ENCODE measurements at regions not wholly inside any gene's neighbourhood (a gene's known extent, or its start where the extent isn't known, plus 50 kb on each side); places are given as distances from the start of the nearest gene placed in this dataset.

DNA sequence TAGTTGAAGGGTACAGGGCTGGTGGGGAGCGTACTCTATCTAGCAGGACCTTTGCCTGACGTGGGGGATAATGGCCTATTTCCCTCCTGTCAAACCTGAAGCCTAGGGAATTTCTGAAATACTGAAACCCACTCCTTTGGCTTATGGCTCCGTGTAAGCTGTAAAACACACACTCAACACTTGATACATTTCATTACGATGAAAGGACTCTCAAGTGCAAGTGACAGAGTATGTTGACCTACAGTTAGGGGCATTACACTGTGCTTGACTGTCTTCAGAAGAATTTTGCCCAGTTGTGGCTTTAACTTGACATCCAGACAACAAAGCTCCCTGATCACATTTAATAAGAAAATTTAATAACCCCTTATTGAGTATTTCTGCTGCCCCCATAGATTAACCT lies 194.3 kb downstream of the BAMBI start:
- in situ Hi-C loops (cut with HindIII; ENCODE audit: low pct_unique_long_range_greater_than_20kb, low sequenced_read_pairs): no loop called here
- BruUV-seq (replicated peaks): no TSS peak
- CTCF ChIA-PET: no interaction called here

DNA sequence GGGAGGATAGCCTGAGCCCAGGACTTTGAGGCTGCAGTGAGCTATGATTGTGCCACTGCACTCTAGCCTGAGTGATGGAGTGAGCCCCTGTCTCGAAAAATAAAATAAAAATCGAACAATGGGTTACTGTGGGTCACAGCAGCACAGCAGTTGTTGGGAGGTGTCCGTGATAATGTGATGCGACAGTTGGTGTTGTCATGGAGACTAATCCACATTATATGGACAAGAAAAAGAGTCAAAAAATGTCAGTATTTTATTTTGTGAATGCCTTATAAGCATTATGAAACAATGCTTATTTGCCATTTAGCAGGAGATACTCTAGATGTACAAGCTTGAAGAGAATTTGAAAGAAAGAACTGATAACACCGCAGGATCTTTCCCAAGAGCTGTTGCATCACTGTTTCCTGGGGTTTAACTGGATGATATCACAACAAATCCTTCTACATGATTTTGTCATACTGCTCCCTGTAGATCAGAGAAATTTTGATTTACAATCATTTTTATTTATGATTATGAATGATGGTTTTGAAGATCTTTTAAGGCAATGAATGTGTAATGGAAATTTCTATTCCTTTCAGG lies 195.4 kb downstream of the BAMBI start:
- BruUV-seq (replicated peaks): no TSS peak
- Histone ChIP-seq H3K9me3 (ENCODE audit: control insufficient read depth, insufficient read depth, low read depth, low read length) (no peaks in the 10 kb centered on the region), H3K27me3 (ENCODE audit: control insufficient read depth, insufficient read depth, low read length) (no peaks in the 10 kb centered on the region), H3K36me3 (ENCODE audit: control insufficient read depth, insufficient read depth, low read length) (no peaks in the 10 kb centered on the region), H3K4me3 (ENCODE audit: low read depth in 2 of 2, low read length in 2 of 2) (no peak overlapping the region), H3K27ac (ENCODE audit: low read length) (no peak overlapping the region), H3K4me1 (ENCODE audit: control insufficient read depth, insufficient read depth, low read length) (no peaks in the 10 kb centered on the region)
- intact Hi-C loops (cut with micrococcal nuclease; ENCODE audit: unreplicated experiment): no loop called here
- TF ChIP-seq, protein P1, sequence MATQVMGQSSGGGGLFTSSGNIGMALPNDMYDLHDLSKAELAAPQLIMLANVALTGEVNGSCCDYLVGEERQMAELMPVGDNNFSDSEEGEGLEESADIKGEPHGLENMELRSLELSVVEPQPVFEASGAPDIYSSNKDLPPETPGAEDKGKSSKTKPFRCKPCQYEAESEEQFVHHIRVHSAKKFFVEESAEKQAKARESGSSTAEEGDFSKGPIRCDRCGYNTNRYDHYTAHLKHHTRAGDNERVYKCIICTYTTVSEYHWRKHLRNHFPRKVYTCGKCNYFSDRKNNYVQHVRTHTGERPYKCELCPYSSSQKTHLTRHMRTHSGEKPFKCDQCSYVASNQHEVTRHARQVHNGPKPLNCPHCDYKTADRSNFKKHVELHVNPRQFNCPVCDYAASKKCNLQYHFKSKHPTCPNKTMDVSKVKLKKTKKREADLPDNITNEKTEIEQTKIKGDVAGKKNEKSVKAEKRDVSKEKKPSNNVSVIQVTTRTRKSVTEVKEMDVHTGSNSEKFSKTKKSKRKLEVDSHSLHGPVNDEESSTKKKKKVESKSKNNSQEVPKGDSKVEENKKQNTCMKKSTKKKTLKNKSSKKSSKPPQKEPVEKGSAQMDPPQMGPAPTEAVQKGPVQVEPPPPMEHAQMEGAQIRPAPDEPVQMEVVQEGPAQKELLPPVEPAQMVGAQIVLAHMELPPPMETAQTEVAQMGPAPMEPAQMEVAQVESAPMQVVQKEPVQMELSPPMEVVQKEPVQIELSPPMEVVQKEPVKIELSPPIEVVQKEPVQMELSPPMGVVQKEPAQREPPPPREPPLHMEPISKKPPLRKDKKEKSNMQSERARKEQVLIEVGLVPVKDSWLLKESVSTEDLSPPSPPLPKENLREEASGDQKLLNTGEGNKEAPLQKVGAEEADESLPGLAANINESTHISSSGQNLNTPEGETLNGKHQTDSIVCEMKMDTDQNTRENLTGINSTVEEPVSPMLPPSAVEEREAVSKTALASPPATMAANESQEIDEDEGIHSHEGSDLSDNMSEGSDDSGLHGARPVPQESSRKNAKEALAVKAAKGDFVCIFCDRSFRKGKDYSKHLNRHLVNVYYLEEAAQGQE (IDR thresholded peaks at IDR 0.05; ENCODE audit: insufficient read depth in 1 of 2, low read depth in 2 of 2, low read length in 1 of 2): no peak
- TF ChIP-seq, protein P2, sequence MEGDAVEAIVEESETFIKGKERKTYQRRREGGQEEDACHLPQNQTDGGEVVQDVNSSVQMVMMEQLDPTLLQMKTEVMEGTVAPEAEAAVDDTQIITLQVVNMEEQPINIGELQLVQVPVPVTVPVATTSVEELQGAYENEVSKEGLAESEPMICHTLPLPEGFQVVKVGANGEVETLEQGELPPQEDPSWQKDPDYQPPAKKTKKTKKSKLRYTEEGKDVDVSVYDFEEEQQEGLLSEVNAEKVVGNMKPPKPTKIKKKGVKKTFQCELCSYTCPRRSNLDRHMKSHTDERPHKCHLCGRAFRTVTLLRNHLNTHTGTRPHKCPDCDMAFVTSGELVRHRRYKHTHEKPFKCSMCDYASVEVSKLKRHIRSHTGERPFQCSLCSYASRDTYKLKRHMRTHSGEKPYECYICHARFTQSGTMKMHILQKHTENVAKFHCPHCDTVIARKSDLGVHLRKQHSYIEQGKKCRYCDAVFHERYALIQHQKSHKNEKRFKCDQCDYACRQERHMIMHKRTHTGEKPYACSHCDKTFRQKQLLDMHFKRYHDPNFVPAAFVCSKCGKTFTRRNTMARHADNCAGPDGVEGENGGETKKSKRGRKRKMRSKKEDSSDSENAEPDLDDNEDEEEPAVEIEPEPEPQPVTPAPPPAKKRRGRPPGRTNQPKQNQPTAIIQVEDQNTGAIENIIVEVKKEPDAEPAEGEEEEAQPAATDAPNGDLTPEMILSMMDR (IDR thresholded peaks at IDR 0.05): no peak
- TF ChIP-seq TCF7L2 (IDR thresholded peaks at IDR 0.05; ENCODE audit: low read depth, low read length) (no peak), POLR2AphosphoS5 (IDR thresholded peaks at IDR 0.05; ENCODE audit: low read depth, low read length) (no peak), SIN3A (IDR thresholded peaks at IDR 0.05; ENCODE audit: borderline replicate concordance, insufficient read depth, low read depth, low read length) (no peak)
- ChIA-PET POLR2A (no interaction called here), CTCF (no interaction called here)
- DNase-seq (ENCODE audit: low read depth, low spot score) (no peak), ATAC-seq (no peak)
- in situ Hi-C loops (cut with HindIII; ENCODE audit: low pct_unique_long_range_greater_than_20kb, low sequenced_read_pairs): no loop called here

More for the DNA sequence above, 194.3 kb downstream of the BAMBI start:
- no peak overlapping the region for H3K27ac ChIP-seq (ENCODE audit: low read length)
- POLR2A ChIA-PET: no interaction called here
- no peak overlapping the region for H3K4me3 ChIP-seq (ENCODE audit: low read depth in 2 of 2, low read length in 2 of 2)
- intact Hi-C loops (cut with micrococcal nuclease; ENCODE audit: unreplicated experiment): no loop called here
- ATAC-seq (no peak), DNase-seq (ENCODE audit: low read depth, low spot score) (no peak)
- no peaks in the 10 kb centered on the region for H3K36me3 ChIP-seq (ENCODE audit: control insufficient read depth, insufficient read depth, low read length)
- no peaks in the 10 kb centered on the region for H3K9me3 ChIP-seq (ENCODE audit: control insufficient read depth, insufficient read depth, low read depth, low read length)
- no peaks in the 10 kb centered on the region for H3K27me3 ChIP-seq (ENCODE audit: control insufficient read depth, insufficient read depth, low read length)
- no peak for TF ChIP-seq TCF7L2 (IDR thresholded peaks at IDR 0.05; ENCODE audit: low read depth, low read length)
- no peak for TF ChIP-seq SIN3A (IDR thresholded peaks at IDR 0.05; ENCODE audit: borderline replicate concordance, insufficient read depth, low read depth, low read length)
- TF ChIP-seq POLR2AphosphoS5 (IDR thresholded peaks at IDR 0.05; ENCODE audit: low read depth, low read length): no peak
- TF ChIP-seq, protein P2 (IDR thresholded peaks at IDR 0.05): no peak
- TF ChIP-seq, protein P1 (IDR thresholded peaks at IDR 0.05; ENCODE audit: insufficient read depth in 1 of 2, low read depth in 2 of 2, low read length in 1 of 2): no peak
- no peaks in the 10 kb centered on the region for H3K4me1 ChIP-seq (ENCODE audit: control insufficient read depth, insufficient read depth, low read length)

Data from Panc1 (cell line).